ENCODE measurements at regions not wholly inside any gene's neighbourhood (a gene's known extent, or its start where the extent isn't known, plus 50 kb on each side); places are given as distances from the start of the nearest gene placed in this dataset.

DNA sequence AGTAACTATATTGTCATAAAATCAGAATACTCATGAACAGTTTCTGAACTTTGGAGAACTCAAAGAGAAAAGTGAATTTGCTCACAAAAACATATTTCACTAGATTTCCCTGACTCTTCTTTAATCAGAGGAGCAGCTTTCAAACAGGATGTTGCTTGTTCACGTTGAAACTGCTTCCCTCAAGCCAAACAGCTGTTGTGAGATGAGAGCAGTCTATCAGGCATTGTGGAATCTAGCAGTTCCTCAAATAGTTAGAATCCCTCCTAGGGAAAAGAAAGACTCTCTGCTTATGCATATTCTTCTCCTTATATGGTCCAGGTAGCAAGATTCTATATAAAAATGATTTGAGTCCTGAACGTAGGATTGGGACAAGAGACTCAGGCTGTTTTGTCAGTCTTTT lies 1012.1 kb downstream of the FAM133A start:
- no peak for TF ChIP-seq POLR2A (IDR thresholded peaks at IDR 0.05)
- TF ChIP-seq, protein P1, sequence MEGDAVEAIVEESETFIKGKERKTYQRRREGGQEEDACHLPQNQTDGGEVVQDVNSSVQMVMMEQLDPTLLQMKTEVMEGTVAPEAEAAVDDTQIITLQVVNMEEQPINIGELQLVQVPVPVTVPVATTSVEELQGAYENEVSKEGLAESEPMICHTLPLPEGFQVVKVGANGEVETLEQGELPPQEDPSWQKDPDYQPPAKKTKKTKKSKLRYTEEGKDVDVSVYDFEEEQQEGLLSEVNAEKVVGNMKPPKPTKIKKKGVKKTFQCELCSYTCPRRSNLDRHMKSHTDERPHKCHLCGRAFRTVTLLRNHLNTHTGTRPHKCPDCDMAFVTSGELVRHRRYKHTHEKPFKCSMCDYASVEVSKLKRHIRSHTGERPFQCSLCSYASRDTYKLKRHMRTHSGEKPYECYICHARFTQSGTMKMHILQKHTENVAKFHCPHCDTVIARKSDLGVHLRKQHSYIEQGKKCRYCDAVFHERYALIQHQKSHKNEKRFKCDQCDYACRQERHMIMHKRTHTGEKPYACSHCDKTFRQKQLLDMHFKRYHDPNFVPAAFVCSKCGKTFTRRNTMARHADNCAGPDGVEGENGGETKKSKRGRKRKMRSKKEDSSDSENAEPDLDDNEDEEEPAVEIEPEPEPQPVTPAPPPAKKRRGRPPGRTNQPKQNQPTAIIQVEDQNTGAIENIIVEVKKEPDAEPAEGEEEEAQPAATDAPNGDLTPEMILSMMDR (IDR thresholded peaks at IDR 0.05) = no peak
